ENCODE measurements at regions not wholly inside any gene's neighbourhood (a gene's known extent, or its start where the extent isn't known, plus 50 kb on each side); places are given as distances from the start of the nearest gene placed in this dataset.

DNA sequence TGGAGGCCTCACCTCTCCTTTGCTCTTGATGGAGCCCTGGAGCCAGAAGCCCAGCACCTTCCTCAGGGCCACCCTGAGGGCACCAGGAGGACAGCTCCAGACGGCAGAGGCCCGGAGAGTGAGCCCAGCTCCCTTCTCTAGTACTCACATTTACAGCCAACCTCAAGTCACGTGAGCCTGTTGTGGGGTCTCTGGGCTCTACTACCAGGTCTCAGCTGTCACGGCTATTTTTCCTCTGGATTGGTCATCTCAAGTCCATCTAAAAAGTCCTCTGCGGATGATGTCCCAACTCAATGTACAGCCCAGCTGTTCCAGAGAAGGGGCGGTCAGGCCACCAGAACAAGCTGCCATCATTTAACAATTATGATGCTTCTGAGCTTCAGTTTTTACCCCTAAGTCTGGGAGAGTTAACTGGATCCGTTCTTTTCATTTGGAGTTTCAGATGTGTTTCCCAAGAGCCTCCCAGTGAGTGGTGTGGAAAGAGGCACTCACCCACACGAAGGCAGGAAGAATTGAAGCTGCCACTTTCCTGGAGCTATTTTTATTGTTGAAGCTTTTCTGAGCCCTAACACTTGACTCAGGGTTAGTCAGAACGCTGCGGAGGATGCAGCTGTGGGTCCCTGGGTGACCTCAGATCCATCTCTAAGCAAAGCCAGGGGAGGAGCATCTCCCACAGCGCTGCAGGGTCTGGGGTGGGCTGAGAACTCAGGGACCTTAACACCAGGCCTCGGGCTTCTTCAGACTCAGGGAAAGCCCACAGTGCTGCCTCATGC, 143.5 kb upstream of the UBL3 start:
- DNase-seq (ENCODE audit: low read depth, low spot score) (peak; percentile 23), FAIRE-seq (no peak)
- Histone ChIP-seq H3K9me1 (replicated peaks; ENCODE audit: control insufficient read depth, extremely low read depth, insufficient read depth, low read length) (no peaks in the 10 kb centered on the region), H4K20me1 (replicated peaks; ENCODE audit: control insufficient read depth, extremely low read depth, insufficient read depth, low read length) (no peaks in the 10 kb centered on the region), H3K9ac (replicated peaks; ENCODE audit: extremely low read depth, insufficient read depth, low read length) (no peak overlapping the region), H3K4me2 (ENCODE audit: insufficient read depth, low read length) (no peak overlapping the region), H3K4me1 (ENCODE audit: control insufficient read depth, extremely low read depth, insufficient read depth, low read length) (no peaks in the 10 kb centered on the region), H3K27me3 (ENCODE audit: control insufficient read depth in 2 of 2, insufficient read depth in 2 of 2, low read length in 2 of 2) (no peaks in the 10 kb centered on the region), H3K27ac (ENCODE audit: insufficient read depth, low read depth, low read length) (no peak overlapping the region), H2AFZ (ENCODE audit: low read depth, low read length) (no peak overlapping the region), H3K4me3 (replicated peaks in 1 of 3; ENCODE audit: insufficient read depth in 1 of 3, low read depth in 1 of 3, low read length in 3 of 3) (no peak overlapping the region), H3K79me2 (ENCODE audit: control insufficient read depth, insufficient read depth, low read length) (no peaks in the 10 kb centered on the region), H3K9me3 (replicated peaks; ENCODE audit: control insufficient read depth, insufficient read depth, low read length) (no peaks in the 10 kb centered on the region), H3K36me3 (ENCODE audit: control insufficient read depth in 2 of 2, extremely low read depth in 1 of 2, insufficient read depth in 2 of 2, low read length in 2 of 2) (no peaks in the 10 kb centered on the region)
- dilution Hi-C loops (cut with MboI; ENCODE audit: extremely low pct_ligation_motif_present, low sequenced_read_pairs) (no loop called here), intact Hi-C loops (cut with micrococcal nuclease) (no loop called here)
- BruUV-seq (replicated peaks), result no TSS peak
- CTCF ChIA-PET, result interaction anchor here (1.2 kb wide), 3 partner anchors 70 to 522 kb away, joined by 3 to 4 read pairs (median 3); no protein-coding TSS in a partner anchor
- peak; percentile 10 for TF ChIP-seq JUN (IDR thresholded peaks at IDR 0.05; ENCODE audit: borderline replicate concordance, insufficient read depth, insufficient read length, low read depth)
- TF ChIP-seq POLR2AphosphoS5 (IDR thresholded peaks at IDR 0.05; ENCODE audit: insufficient read depth, low read depth, low read length), result no peak
- no peak for TF ChIP-seq MAX (IDR thresholded peaks at IDR 0.05; ENCODE audit: insufficient read depth, insufficient read length)
- TF ChIP-seq, protein P1, sequence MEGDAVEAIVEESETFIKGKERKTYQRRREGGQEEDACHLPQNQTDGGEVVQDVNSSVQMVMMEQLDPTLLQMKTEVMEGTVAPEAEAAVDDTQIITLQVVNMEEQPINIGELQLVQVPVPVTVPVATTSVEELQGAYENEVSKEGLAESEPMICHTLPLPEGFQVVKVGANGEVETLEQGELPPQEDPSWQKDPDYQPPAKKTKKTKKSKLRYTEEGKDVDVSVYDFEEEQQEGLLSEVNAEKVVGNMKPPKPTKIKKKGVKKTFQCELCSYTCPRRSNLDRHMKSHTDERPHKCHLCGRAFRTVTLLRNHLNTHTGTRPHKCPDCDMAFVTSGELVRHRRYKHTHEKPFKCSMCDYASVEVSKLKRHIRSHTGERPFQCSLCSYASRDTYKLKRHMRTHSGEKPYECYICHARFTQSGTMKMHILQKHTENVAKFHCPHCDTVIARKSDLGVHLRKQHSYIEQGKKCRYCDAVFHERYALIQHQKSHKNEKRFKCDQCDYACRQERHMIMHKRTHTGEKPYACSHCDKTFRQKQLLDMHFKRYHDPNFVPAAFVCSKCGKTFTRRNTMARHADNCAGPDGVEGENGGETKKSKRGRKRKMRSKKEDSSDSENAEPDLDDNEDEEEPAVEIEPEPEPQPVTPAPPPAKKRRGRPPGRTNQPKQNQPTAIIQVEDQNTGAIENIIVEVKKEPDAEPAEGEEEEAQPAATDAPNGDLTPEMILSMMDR (IDR thresholded peaks at IDR 0.05; ENCODE audit: extremely low read depth in 1 of 2, insufficient read depth in 1 of 2, low read depth in 1 of 2, low read length in 2 of 2), result no peak
- TF ChIP-seq GATA2 (IDR thresholded peaks at IDR 0.05; ENCODE audit: insufficient read depth, insufficient read length, low read depth, low read length), result no peak
- no peak for TF ChIP-seq EZH2 (IDR thresholded peaks at IDR 0.05; ENCODE audit: borderline replicate concordance, low read depth, low read length, severe bottlenecking)
- TF ChIP-seq POLR2A (IDR thresholded peaks at IDR 0.05; ENCODE audit: low read depth, low read length), result no peak
- TF ChIP-seq MYC (IDR thresholded peaks at IDR 0.05; ENCODE audit: low read depth, low read length), result no peak
- TF ChIP-seq FOS (IDR thresholded peaks at IDR 0.05; ENCODE audit: borderline replicate concordance, insufficient read depth, low read length), result peak; percentile 61
- POLR2A ChIA-PET, result no interaction called here
